ENCODE measurements at regions not wholly inside any gene's neighbourhood (a gene's known extent, or its start where the extent isn't known, plus 50 kb on each side); places are given as distances from the start of the nearest gene placed in this dataset.

GRCh38 chr4:133800966-133801365 is 400.6 kb downstream of the PABPC4L start:
- Histone ChIP-seq H3K36me3 (ENCODE audit: control insufficient read depth, insufficient read depth, low read length) (no peaks in the 10 kb centered on the region; the same call in 1 of the 2 replicates), H3K4me3 (ENCODE audit: low read depth in 2 of 2, low read length in 2 of 2) (no peak overlapping the region), H3K9me3 (ENCODE audit: control insufficient read depth, insufficient read depth, low read depth, low read length) (no peaks in the 10 kb centered on the region), H3K4me1 (ENCODE audit: control insufficient read depth, insufficient read depth, low read length) (no peaks in the 10 kb centered on the region), H3K27me3 (ENCODE audit: control insufficient read depth, insufficient read depth, low read length) (no peaks in the 10 kb centered on the region), H3K27ac (ENCODE audit: low read length) (no peak overlapping the region)
- in situ Hi-C loops (cut with HindIII; ENCODE audit: low pct_unique_long_range_greater_than_20kb, low sequenced_read_pairs) (no loop called here), intact Hi-C loops (cut with micrococcal nuclease; ENCODE audit: unreplicated experiment) (no loop called here)
- CTCF ChIA-PET = no interaction called here
- BruUV-seq (replicated peaks) = no TSS peak
- POLR2A ChIA-PET = no interaction called here
- no peak for TF ChIP-seq REST (IDR thresholded peaks at IDR 0.05; ENCODE audit: insufficient read depth in 1 of 2, low read depth in 2 of 2, low read length in 1 of 2)
- TF ChIP-seq CTCF (IDR thresholded peaks at IDR 0.05) = no peak
- no peak for TF ChIP-seq TCF7L2 (IDR thresholded peaks at IDR 0.05; ENCODE audit: low read depth, low read length)
- TF ChIP-seq SIN3A (IDR thresholded peaks at IDR 0.05; ENCODE audit: borderline replicate concordance, insufficient read depth, low read depth, low read length) = no peak
- TF ChIP-seq POLR2AphosphoS5 (IDR thresholded peaks at IDR 0.05; ENCODE audit: low read depth, low read length) = no peak
- ATAC-seq = no peak
- no peak for DNase-seq (ENCODE audit: low read depth, low spot score)

- Histone ChIP-seq H3K36me3 (ENCODE audit: control insufficient read depth, insufficient read depth, low read length) (no peaks in the 10 kb centered on the region; the same call in 1 of the 2 replicates), H3K27me3 (ENCODE audit: control insufficient read depth, insufficient read depth, low read length) (no peaks in the 10 kb centered on the region), H3K9me3 (ENCODE audit: control insufficient read depth, insufficient read depth, low read depth, low read length) (no peaks in the 10 kb centered on the region), H3K27ac (ENCODE audit: low read length) (no peak overlapping the region), H3K4me3 (ENCODE audit: low read depth in 2 of 2, low read length in 2 of 2) (no peak overlapping the region), H3K4me1 (ENCODE audit: control insufficient read depth, insufficient read depth, low read length) (no peaks in the 10 kb centered on the region)
- ATAC-seq (no peak), DNase-seq (ENCODE audit: low read depth, low spot score) (no peak)
- intact Hi-C loops (cut with micrococcal nuclease; ENCODE audit: unreplicated experiment) (no loop called here), in situ Hi-C loops (cut with HindIII; ENCODE audit: low pct_unique_long_range_greater_than_20kb, low sequenced_read_pairs) (no loop called here)
- CTCF ChIA-PET = no interaction called here
- POLR2A ChIA-PET = no interaction called here
- BruUV-seq (replicated peaks) = no TSS peak
- no peak for TF ChIP-seq SIN3A (IDR thresholded peaks at IDR 0.05; ENCODE audit: borderline replicate concordance, insufficient read depth, low read depth, low read length)
- no peak for TF ChIP-seq REST (IDR thresholded peaks at IDR 0.05; ENCODE audit: insufficient read depth in 1 of 2, low read depth in 2 of 2, low read length in 1 of 2)
- TF ChIP-seq CTCF (IDR thresholded peaks at IDR 0.05) = no peak
Observed at GRCh38 chr4:133799717-133800315, 401.8 kb downstream of the PABPC4L start.

Data from Panc1 (cell line).